AG09309 (cell line): ENCODE measurements at regions not wholly inside any gene's neighbourhood (a gene's known extent, or its start where the extent isn't known, plus 50 kb on each side); places are given as distances from the start of the nearest gene placed in this dataset.

Experiments
- DNase-seq: peaks from one replicate; pipeline ENCODE4 v3.0.0-alpha.2; 2010; ENCODE audit warnings: low read depth
- H3K4me3 ChIP-seq: 2 replicates; pipeline ENCODE4 v1.5.1; 2011; ENCODE audit warnings: mild to moderate bottlenecking, low read depth, low read length, moderate library complexity; ENCODE audit not compliant: control insufficient read depth
- CTCF ChIP-seq: IDR thresholded peaks from 2 replicates; pipeline ENCODE4 v1.5.1; 2011; ENCODE audit warnings: mild to moderate bottlenecking, low read depth, low read length, inconsistent platforms; ENCODE audit not compliant: insufficient read depth, control insufficient read depth; ENCODE audit errors: missing control alignments

- no peak for DNase-seq
- no peak for TF ChIP-seq CTCF
These were observed 1455.9 kb downstream of the ADGRL3 start for GRCh38 chr4:62656006-62656405.

GRCh38 chr4:62644372-62644771 is 1444.2 kb downstream of the ADGRL3 start:
- TF ChIP-seq CTCF = no peak
- no peak for DNase-seq
- H3K4me3 ChIP-seq = no peak overlapping the region

More at GRCh38 chr4:62656006-62656405, 1455.9 kb downstream of the ADGRL3 start:
- H3K4me3 ChIP-seq = no peak overlapping the region

GRCh38 chr4:62640296-62640695 is 1440.2 kb downstream of the ADGRL3 start:
- no peak overlapping the region for H3K4me3 ChIP-seq
- TF ChIP-seq CTCF = no peak
- DNase-seq = no peak

GRCh38 chr4:62627671-62628070 is 1427.5 kb downstream of the ADGRL3 start:
- H3K4me3 ChIP-seq = no peak overlapping the region
- TF ChIP-seq CTCF = no peak
- no peak for DNase-seq

GRCh38 chr4:62627141-62627540 is 1427.0 kb downstream of the ADGRL3 start:
- DNase-seq = no peak
- no peak for TF ChIP-seq CTCF
- H3K4me3 ChIP-seq = no peak overlapping the region

GRCh38 chr4:62622089-62622488 is 1422.0 kb downstream of the ADGRL3 start:
- no peak for DNase-seq
- H3K4me3 ChIP-seq = no peak overlapping the region
- no peak for TF ChIP-seq CTCF

- TF ChIP-seq CTCF = no peak
- H3K4me3 ChIP-seq = no peak overlapping the region
- no peak for DNase-seq
These were observed 1419.8 kb downstream of the ADGRL3 start for GRCh38 chr4:62619971-62620370.
